ENCODE measurements at regions not wholly inside any gene's neighbourhood (a gene's known extent, or its start where the extent isn't known, plus 50 kb on each side); places are given as distances from the start of the nearest gene placed in this dataset.

- TF ChIP-seq CTCF (IDR thresholded peaks at IDR 0.05; ENCODE audit: poor library complexity, severe bottlenecking) (no peak), RAD21 (conservative IDR thresholded peaks at IDR 0.05) (no peak), EZH2 (IDR thresholded peaks at IDR 0.05; ENCODE audit: borderline replicate concordance, insufficient read depth, low read length, poor library complexity, severe bottlenecking) (no peak), TAF1 (IDR thresholded peaks at IDR 0.05; ENCODE audit: low read depth) (no peak), POLR2AphosphoS5 (IDR thresholded peaks at IDR 0.05) (no peak), REST (IDR thresholded peaks at IDR 0.05; ENCODE audit: borderline replicate concordance) (no peak), MXI1 (conservative IDR thresholded peaks at IDR 0.05; ENCODE audit: poor library complexity, severe bottlenecking) (no peak), EP300 (conservative IDR thresholded peaks at IDR 0.05; ENCODE audit: poor library complexity, severe bottlenecking) (no peak)
Observed at GRCh38 chr14:83864106-83864505, 1665.8 kb upstream of the FLRT2 start.
